NT2/D1 (cell line): ENCODE measurements at regions not wholly inside any gene's neighbourhood (a gene's known extent, or its start where the extent isn't known, plus 50 kb on each side); places are given as distances from the start of the nearest gene placed in this dataset.

Source experiments
- DNase-seq: peaks from one replicate; pipeline ENCODE4 v3.0.0-alpha.2; 2011; ENCODE audit warnings: low read depth, low spot score
- H3K27me3 ChIP-seq: 2 replicates; pipeline ENCODE4 v1.6.0; 2011; ENCODE audit warnings: mild to moderate bottlenecking; ENCODE audit not compliant: insufficient read length, insufficient read depth
- H3K36me3 ChIP-seq: 2 replicates; pipeline ENCODE4 v1.6.1; 2011; ENCODE audit warnings: mild to moderate bottlenecking, low read length, mixed read lengths; ENCODE audit not compliant: insufficient read depth, insufficient read length
- H3K4me1 ChIP-seq: 2 replicates; pipeline ENCODE4 v1.5.1; 2011; ENCODE audit not compliant: insufficient read depth, insufficient read length
- H3K4me3 ChIP-seq: 2 replicates; pipeline ENCODE4 v1.5.1; 2011; ENCODE audit warnings: low read depth; ENCODE audit not compliant: insufficient read length
- H3K9ac ChIP-seq: 2 replicates; pipeline ENCODE4 v1.6.0; 2011; ENCODE audit warnings: low read depth; ENCODE audit not compliant: insufficient read length
- H3K9me3 ChIP-seq: 2 replicates; pipeline ENCODE4 v1.5.1; 2011; ENCODE audit warnings: mild to moderate bottlenecking, low read length; ENCODE audit not compliant: insufficient read depth
- SUZ12 ChIP-seq: IDR thresholded peaks from 2 replicates; pipeline ENCODE4 v1.6.1; 2011; ENCODE audit not compliant: insufficient read length, insufficient read depth; ENCODE audit errors: extremely low read depth
- YY1 ChIP-seq: IDR thresholded peaks from 2 replicates; pipeline ENCODE4 v1.6.1; 2011; ENCODE audit not compliant: insufficient read length, insufficient read depth
- ZNF274 ChIP-seq: IDR thresholded peaks from 2 replicates; pipeline ENCODE4 v1.6.1; 2011; ENCODE audit warnings: mild to moderate bottlenecking, low read depth, low read length

- no peak overlapping the region for H3K4me3 ChIP-seq
- DNase-seq: no peak
- H3K36me3 ChIP-seq: no peaks in the 10 kb centered on the region
- TF ChIP-seq SUZ12 (no peak), YY1 (no peak), ZNF274 (no peak)
- H3K9me3 ChIP-seq: 0 out of 2 replicates have a peak, but pooled peaks cover 9% of the 10 kb centered on the region
- H3K9ac ChIP-seq: no peak overlapping the region
- no peaks in the 10 kb centered on the region for H3K4me1 ChIP-seq
- no peaks in the 10 kb centered on the region for H3K27me3 ChIP-seq
Observed at GRCh38 chr6:116982401-116982800, 105.4 kb downstream of the RFX6 start.

- no peak for TF ChIP-seq ZNF274
- no peak for TF ChIP-seq SUZ12
- no peak for TF ChIP-seq YY1
- no peaks in the 10 kb centered on the region for H3K36me3 ChIP-seq
Observed at GRCh38 chr6:116983375-116983774, 106.3 kb downstream of the RFX6 start.

GRCh38 chr6:116986819-116987218, 109.8 kb downstream of the RFX6 start:
- no peaks in the 10 kb centered on the region for H3K27me3 ChIP-seq
- H3K9me3 ChIP-seq: 0 out of 2 replicates have a peak, but pooled peaks cover 9% of the 10 kb centered on the region
- H3K36me3 ChIP-seq: no peaks in the 10 kb centered on the region
- TF ChIP-seq ZNF274 (no peak), SUZ12 (no peak), YY1 (no peak)
- no peak overlapping the region for H3K4me3 ChIP-seq
- H3K9ac ChIP-seq: no peak overlapping the region
- no peak for DNase-seq
- H3K4me1 ChIP-seq: no peaks in the 10 kb centered on the region

More at GRCh38 chr6:116983375-116983774, 106.3 kb downstream of the RFX6 start:
- 0 out of 2 replicates have a peak, but pooled peaks cover 9% of the 10 kb centered on the region for H3K9me3 ChIP-seq
- H3K4me3 ChIP-seq: no peak overlapping the region
- no peaks in the 10 kb centered on the region for H3K4me1 ChIP-seq
- no peak overlapping the region for H3K9ac ChIP-seq
- no peaks in the 10 kb centered on the region for H3K27me3 ChIP-seq
- DNase-seq: no peak

GRCh38 chr6:116990679-116991078, 113.6 kb downstream of the RFX6 start:
- no peak for DNase-seq
- no peak for TF ChIP-seq ZNF274
- TF ChIP-seq SUZ12: no peak
- no peak for TF ChIP-seq YY1
- H3K9ac ChIP-seq: no peak overlapping the region
- H3K4me3 ChIP-seq: no peak overlapping the region
- no peaks in the 10 kb centered on the region for H3K9me3 ChIP-seq
- no peaks in the 10 kb centered on the region for H3K27me3 ChIP-seq
- H3K4me1 ChIP-seq: no peaks in the 10 kb centered on the region
- no peaks in the 10 kb centered on the region for H3K36me3 ChIP-seq

- Histone ChIP-seq H3K9me3 (no peaks in the 10 kb centered on the region), H3K4me3 (no peak overlapping the region), H3K4me1 (no peaks in the 10 kb centered on the region), H3K36me3 (no peaks in the 10 kb centered on the region), H3K27me3 (no peaks in the 10 kb centered on the region), H3K9ac (no peak overlapping the region)
- DNase-seq: no peak
- TF ChIP-seq ZNF274: no peak
- TF ChIP-seq SUZ12: no peak
- no peak for TF ChIP-seq YY1
Observed at GRCh38 chr6:116992546-116992945, 115.5 kb downstream of the RFX6 start.

- Histone ChIP-seq H3K36me3 (no peaks in the 10 kb centered on the region), H3K9ac (no peak overlapping the region), H3K4me3 (no peak overlapping the region), H3K9me3 (no peaks in the 10 kb centered on the region), H3K27me3 (no peaks in the 10 kb centered on the region), H3K4me1 (no peaks in the 10 kb centered on the region)
- DNase-seq: no peak
- TF ChIP-seq ZNF274 (no peak), SUZ12 (no peak), YY1 (no peak)
Observed at GRCh38 chr6:116994447-116994846, 117.4 kb downstream of the RFX6 start.

- Histone ChIP-seq H3K36me3 (no peaks in the 10 kb centered on the region), H3K4me1 (no peaks in the 10 kb centered on the region), H3K9ac (no peak overlapping the region), H3K4me3 (no peak overlapping the region), H3K27me3 (no peaks in the 10 kb centered on the region), H3K9me3 (no peaks in the 10 kb centered on the region)
- DNase-seq: no peak
- TF ChIP-seq ZNF274: no peak
- TF ChIP-seq YY1: no peak
- no peak for TF ChIP-seq SUZ12
Observed at GRCh38 chr6:116996842-116997241, 119.8 kb downstream of the RFX6 start.
